ENCODE measurements at regions not wholly inside any gene's neighbourhood (a gene's known extent, or its start where the extent isn't known, plus 50 kb on each side); places are given as distances from the start of the nearest gene placed in this dataset.
A peak's percentile ranks its signal among the peaks of the same experiment; 100 is the strongest.
"Not testable (repeated sequence)": the region's sequence is repeated elsewhere in the genome, so short reads cannot be mapped to it uniquely, and the experiment has no call there.

GRCh38 chr15:31487811-31488436 is 161.3 kb downstream of the KLF13 start:
- no peak for DNase-seq (ENCODE audit: low read depth)

GRCh38 chr15:31488437-31489204 is 162.0 kb downstream of the KLF13 start:
- DNase-seq (ENCODE audit: low read depth) = peak; percentile 72

GRCh38 chr15:31489281-31489680 is 162.6 kb downstream of the KLF13 start:
- no peak for DNase-seq (ENCODE audit: low read depth)

GRCh38 chr15:31489801-31490646 is 163.4 kb downstream of the KLF13 start:
- DNase-seq (ENCODE audit: low read depth) = no peak

GRCh38 chr15:31494786-31495185 is 168.2 kb downstream of the KLF13 start:
- DNase-seq (ENCODE audit: low read depth) = no peak

GRCh38 chr15:31495281-31495680 is 168.6 kb downstream of the KLF13 start:
- DNase-seq (ENCODE audit: low read depth) = no peak

- no peak for DNase-seq (ENCODE audit: low read depth)
Observed at GRCh38 chr15:31497838-31498237, 171.2 kb downstream of the KLF13 start.

- DNase-seq (ENCODE audit: low read depth) = no peak
Observed at GRCh38 chr15:31498329-31498728, 171.7 kb downstream of the KLF13 start.

- no peak for DNase-seq (ENCODE audit: low read depth)
Observed at GRCh38 chr15:31498756-31499155, 172.1 kb downstream of the KLF13 start.

GRCh38 chr15:31499236-31499952 is 172.8 kb downstream of the KLF13 start:
- DNase-seq (ENCODE audit: low read depth) = no peak

GRCh38 chr15:31499953-31500765 is 173.5 kb downstream of the KLF13 start:
- no peak for DNase-seq (ENCODE audit: low read depth)

- DNase-seq (ENCODE audit: low read depth) = no peak
Observed at GRCh38 chr15:31500766-31501449, 174.3 kb downstream of the KLF13 start.

GRCh38 chr15:31501536-31502157 is 175.0 kb downstream of the KLF13 start:
- no peak for DNase-seq (ENCODE audit: low read depth)

GRCh38 chr15:31502541-31503229 is 176.1 kb downstream of the KLF13 start:
- DNase-seq (ENCODE audit: low read depth) = no peak

- no peak for DNase-seq (ENCODE audit: low read depth)
Observed at GRCh38 chr15:31503256-31503655, 176.6 kb downstream of the KLF13 start.

GRCh38 chr15:31503758-31504461 is 177.3 kb downstream of the KLF13 start:
- no peak for DNase-seq (ENCODE audit: low read depth)

- no peak for DNase-seq (ENCODE audit: low read depth)
Observed at GRCh38 chr15:31504462-31504839, 177.8 kb downstream of the KLF13 start.

GRCh38 chr15:31507573-31507972 is 180.9 kb downstream of the KLF13 start:
- DNase-seq (ENCODE audit: low read depth) = not testable (repeated sequence)

GRCh38 chr15:31508656-31509055 is 182.0 kb downstream of the KLF13 start:
- DNase-seq (ENCODE audit: low read depth) = no peak

Measured in GM04504 (cell line).